ENCODE measurements at regions not wholly inside any gene's neighbourhood (a gene's known extent, or its start where the extent isn't known, plus 50 kb on each side); places are given as distances from the start of the nearest gene placed in this dataset.
"Not testable (repeated sequence)": the region's sequence is repeated elsewhere in the genome, so short reads cannot be mapped to it uniquely, and the experiment has no call there.

DNA sequence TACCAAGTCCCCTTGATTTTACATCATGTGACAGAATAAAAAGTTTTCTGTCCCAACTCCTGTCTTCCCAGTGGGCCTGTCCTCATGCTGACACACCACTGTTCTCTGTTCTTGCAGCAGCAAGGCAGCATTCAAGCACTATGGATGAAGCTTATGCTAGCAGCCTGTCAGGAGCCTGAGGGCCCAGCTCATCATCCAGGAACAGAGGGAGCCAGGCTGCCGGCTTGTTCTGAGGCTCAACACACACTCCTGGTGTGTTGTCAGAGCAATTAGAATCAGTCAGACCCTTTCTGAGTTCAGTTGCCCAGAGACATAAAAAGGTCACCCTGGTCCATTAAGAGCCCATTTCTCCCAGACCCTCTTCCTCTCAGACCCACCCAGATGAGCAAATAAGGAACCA is 282.9 kb downstream of the SEC16B start:
- H3K79me2 ChIP-seq (ENCODE audit: control insufficient read depth, insufficient read depth, low read length): no peaks in the 10 kb centered on the region
- no peaks in the 10 kb centered on the region for H4K20me1 ChIP-seq (ENCODE audit: control insufficient read depth, extremely low read depth, insufficient read depth, low read length)
- H2AFZ ChIP-seq (ENCODE audit: low read length): no peak overlapping the region
- no peaks in the 10 kb centered on the region for H3K9me3 ChIP-seq (ENCODE audit: control insufficient read depth, insufficient read depth, low read depth, low read length)
- H3K27me3 ChIP-seq (ENCODE audit: control insufficient read depth, insufficient read depth, low read length): no peaks in the 10 kb centered on the region
- H3K4me2 ChIP-seq (ENCODE audit: extremely low read depth, insufficient read depth, low read length): no peak overlapping the region
- DNase-seq (ENCODE audit: low read depth in 2 of 2): no peak
- no peak overlapping the region for H3K27ac ChIP-seq (ENCODE audit: insufficient read depth, low read length)
- no peaks in the 10 kb centered on the region for H3K36me3 ChIP-seq (ENCODE audit: control insufficient read depth, insufficient read depth, low read length)
- no peaks in the 10 kb centered on the region for H3K4me1 ChIP-seq (ENCODE audit: control insufficient read depth, extremely low read depth, insufficient read depth, low read length)
- TF ChIP-seq EZH2 (IDR thresholded peaks at IDR 0.05; ENCODE audit: low read length, missing control alignments) (no peak), CTCF (conservative IDR thresholded peaks at IDR 0.05 in 1 of 2, IDR thresholded peaks at IDR 0.05 in 1 of 2; ENCODE audit: low read depth in 1 of 2, low read length in 2 of 2) (no peak)
- no peak overlapping the region for H3K9ac ChIP-seq (ENCODE audit: insufficient read depth, low read length)
- no peak overlapping the region for H3K4me3 ChIP-seq (replicated peaks in 1 of 4; ENCODE audit: control extremely low read depth in 1 of 4, insufficient read depth in 1 of 4, low read depth in 3 of 4, low read length in 4 of 4)

GRCh38 chr1:177669161-177669560 is 300.7 kb downstream of the SEC16B start:
- Histone ChIP-seq H3K27ac (ENCODE audit: insufficient read depth, low read length) (no peak overlapping the region), H3K4me2 (ENCODE audit: extremely low read depth, insufficient read depth, low read length) (no peak overlapping the region), H3K27me3 (ENCODE audit: control insufficient read depth, insufficient read depth, low read length) (no peaks in the 10 kb centered on the region), H3K9ac (ENCODE audit: insufficient read depth, low read length) (no peak overlapping the region), H4K20me1 (ENCODE audit: control insufficient read depth, extremely low read depth, insufficient read depth, low read length) (no peaks in the 10 kb centered on the region), H3K79me2 (ENCODE audit: control insufficient read depth, insufficient read depth, low read length) (no peaks in the 10 kb centered on the region), H3K36me3 (ENCODE audit: control insufficient read depth, insufficient read depth, low read length) (no peaks in the 10 kb centered on the region), H2AFZ (ENCODE audit: low read length) (no peak overlapping the region), H3K4me1 (ENCODE audit: control insufficient read depth, extremely low read depth, insufficient read depth, low read length) (no peaks in the 10 kb centered on the region), H3K4me3 (replicated peaks in 1 of 4; ENCODE audit: control extremely low read depth in 1 of 4, insufficient read depth in 1 of 4, low read depth in 3 of 4, low read length in 4 of 4) (no peak overlapping the region), H3K9me3 (ENCODE audit: control insufficient read depth, insufficient read depth, low read depth, low read length) (no peaks in the 10 kb centered on the region)
- DNase-seq (ENCODE audit: low read depth in 2 of 2): no peak
- TF ChIP-seq CTCF (conservative IDR thresholded peaks at IDR 0.05 in 1 of 2, IDR thresholded peaks at IDR 0.05 in 1 of 2; ENCODE audit: low read depth in 1 of 2, low read length in 2 of 2) (no peak), EZH2 (IDR thresholded peaks at IDR 0.05; ENCODE audit: low read length, missing control alignments) (no peak)

DNA sequence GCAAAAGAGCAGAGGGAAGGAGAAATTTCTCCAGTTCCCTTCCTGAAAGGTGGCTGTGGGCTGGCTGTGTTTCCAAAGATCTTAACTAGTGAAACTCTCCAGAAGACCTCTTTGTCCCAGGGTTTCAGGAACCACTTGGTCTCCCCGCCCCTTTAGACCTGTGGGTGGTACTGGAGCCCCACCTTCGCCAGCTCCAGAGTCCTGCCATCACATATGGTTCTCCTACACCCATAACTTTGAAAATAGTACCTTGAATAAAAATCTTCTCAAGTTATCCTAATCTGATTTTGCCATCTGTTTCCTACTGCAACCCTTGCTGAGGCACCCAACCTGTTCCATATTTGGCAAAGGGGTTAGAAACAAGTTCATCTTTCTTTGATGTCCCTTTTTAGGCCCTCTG is 303.9 kb downstream of the SEC16B start:
- Histone ChIP-seq H3K4me1 (ENCODE audit: control insufficient read depth, extremely low read depth, insufficient read depth, low read length) (no peaks in the 10 kb centered on the region), H3K27ac (ENCODE audit: insufficient read depth, low read length) (no peak overlapping the region), H3K79me2 (ENCODE audit: control insufficient read depth, insufficient read depth, low read length) (no peaks in the 10 kb centered on the region), H4K20me1 (ENCODE audit: control insufficient read depth, extremely low read depth, insufficient read depth, low read length) (no peaks in the 10 kb centered on the region), H3K9ac (ENCODE audit: insufficient read depth, low read length) (no peak overlapping the region), H3K4me3 (replicated peaks in 1 of 4; ENCODE audit: control extremely low read depth in 1 of 4, insufficient read depth in 1 of 4, low read depth in 3 of 4, low read length in 4 of 4) (no peak overlapping the region), H3K27me3 (ENCODE audit: control insufficient read depth, insufficient read depth, low read length) (no peaks in the 10 kb centered on the region), H3K9me3 (ENCODE audit: control insufficient read depth, insufficient read depth, low read depth, low read length) (no peaks in the 10 kb centered on the region), H3K36me3 (ENCODE audit: control insufficient read depth, insufficient read depth, low read length) (no peaks in the 10 kb centered on the region), H2AFZ (ENCODE audit: low read length) (no peak overlapping the region), H3K4me2 (ENCODE audit: extremely low read depth, insufficient read depth, low read length) (no peak overlapping the region)
- no peak for TF ChIP-seq EZH2 (IDR thresholded peaks at IDR 0.05; ENCODE audit: low read length, missing control alignments)
- no peak for TF ChIP-seq CTCF (conservative IDR thresholded peaks at IDR 0.05 in 1 of 2, IDR thresholded peaks at IDR 0.05 in 1 of 2; ENCODE audit: low read depth in 1 of 2, low read length in 2 of 2)
- no peak for DNase-seq (ENCODE audit: low read depth in 2 of 2)

GRCh38 chr1:177664742-177665141 is 305.1 kb downstream of the SEC16B start:
- not testable (repeated sequence) for H2AFZ ChIP-seq (ENCODE audit: low read length); H3K27me3 ChIP-seq (ENCODE audit: control insufficient read depth, insufficient read depth, low read length); H3K79me2 ChIP-seq (ENCODE audit: control insufficient read depth, insufficient read depth, low read length); DNase-seq (ENCODE audit: low read depth in 2 of 2); H3K36me3 ChIP-seq (ENCODE audit: control insufficient read depth, insufficient read depth, low read length); H3K9ac ChIP-seq (ENCODE audit: insufficient read depth, low read length); H4K20me1 ChIP-seq (ENCODE audit: control insufficient read depth, extremely low read depth, insufficient read depth, low read length); H3K9me3 ChIP-seq (ENCODE audit: control insufficient read depth, insufficient read depth, low read depth, low read length); H3K27ac ChIP-seq (ENCODE audit: insufficient read depth, low read length); H3K4me2 ChIP-seq (ENCODE audit: extremely low read depth, insufficient read depth, low read length); H3K4me1 ChIP-seq (ENCODE audit: control insufficient read depth, extremely low read depth, insufficient read depth, low read length); H3K4me3 ChIP-seq (replicated peaks in 1 of 4; ENCODE audit: control extremely low read depth in 1 of 4, insufficient read depth in 1 of 4, low read depth in 3 of 4, low read length in 4 of 4)
